ENCODE measurements at regions not wholly inside any gene's neighbourhood (a gene's known extent, or its start where the extent isn't known, plus 50 kb on each side); places are given as distances from the start of the nearest gene placed in this dataset.

DNA sequence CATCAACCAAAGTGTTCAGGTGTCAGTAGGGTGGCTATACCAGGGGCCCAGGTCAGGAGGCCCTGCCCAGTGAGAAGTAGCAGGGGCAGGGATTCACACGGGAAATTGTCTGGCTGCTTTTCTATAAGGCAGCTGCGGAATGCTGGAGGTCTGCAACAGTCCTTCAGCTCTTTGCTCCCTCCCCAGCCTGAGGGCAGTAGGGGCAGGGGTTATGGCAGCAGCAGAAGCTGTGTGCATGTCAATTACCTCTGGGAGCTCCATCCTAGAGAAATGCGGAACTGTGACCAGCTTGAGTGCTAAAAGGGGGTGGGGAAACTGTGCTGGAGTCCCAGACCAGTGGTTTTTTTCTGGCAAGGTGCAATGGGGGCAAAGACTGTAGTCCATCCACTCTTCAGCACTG, 810.4 kb downstream of the PCDH7 start:
- Histone ChIP-seq H3K4me1 (no peaks in the 10 kb centered on the region), H3K36me3 (no peaks in the 10 kb centered on the region), H3K4me3 (no peak overlapping the region), H3K27ac (no peak overlapping the region), H3K9me3 (peaks cover 4 to 31% (median 16%) of the 10 kb centered on the region in 4 donors), H3K27me3 (no peaks in the 10 kb centered on the region)
- WGBS, 5 donors = 76 to 95% (median 83%) methylated on average over 3 of the region's 3 CpGs
- intact Hi-C loops (cut with DNase I; ENCODE audit: low total_unique reads) = no loop called here
- TF ChIP-seq POLR2A (IDR thresholded peaks at IDR 0.05) = no peak
- DNase-seq = no peak

GRCh38 chr4:31538877-31539276, 818.7 kb downstream of the PCDH7 start:
- H3K27me3 ChIP-seq = no peaks in the 10 kb centered on the region
- no peaks in the 10 kb centered on the region for H3K9me3 ChIP-seq
- DNase-seq = no peak
- no peaks in the 10 kb centered on the region for H3K4me1 ChIP-seq
- intact Hi-C loops (cut with DNase I; ENCODE audit: low total_unique reads) = no loop called here
- no peak overlapping the region for H3K27ac ChIP-seq
- no peak overlapping the region for H3K4me3 ChIP-seq
- no peaks in the 10 kb centered on the region for H3K36me3 ChIP-seq
- TF ChIP-seq POLR2A (IDR thresholded peaks at IDR 0.05) = no peak
- TF ChIP-seq POLR2AphosphoS5 (IDR thresholded peaks at IDR 0.05) = no peak
- no peak for TF ChIP-seq EP300 (IDR thresholded peaks at IDR 0.05)
- TF ChIP-seq, protein P1, sequence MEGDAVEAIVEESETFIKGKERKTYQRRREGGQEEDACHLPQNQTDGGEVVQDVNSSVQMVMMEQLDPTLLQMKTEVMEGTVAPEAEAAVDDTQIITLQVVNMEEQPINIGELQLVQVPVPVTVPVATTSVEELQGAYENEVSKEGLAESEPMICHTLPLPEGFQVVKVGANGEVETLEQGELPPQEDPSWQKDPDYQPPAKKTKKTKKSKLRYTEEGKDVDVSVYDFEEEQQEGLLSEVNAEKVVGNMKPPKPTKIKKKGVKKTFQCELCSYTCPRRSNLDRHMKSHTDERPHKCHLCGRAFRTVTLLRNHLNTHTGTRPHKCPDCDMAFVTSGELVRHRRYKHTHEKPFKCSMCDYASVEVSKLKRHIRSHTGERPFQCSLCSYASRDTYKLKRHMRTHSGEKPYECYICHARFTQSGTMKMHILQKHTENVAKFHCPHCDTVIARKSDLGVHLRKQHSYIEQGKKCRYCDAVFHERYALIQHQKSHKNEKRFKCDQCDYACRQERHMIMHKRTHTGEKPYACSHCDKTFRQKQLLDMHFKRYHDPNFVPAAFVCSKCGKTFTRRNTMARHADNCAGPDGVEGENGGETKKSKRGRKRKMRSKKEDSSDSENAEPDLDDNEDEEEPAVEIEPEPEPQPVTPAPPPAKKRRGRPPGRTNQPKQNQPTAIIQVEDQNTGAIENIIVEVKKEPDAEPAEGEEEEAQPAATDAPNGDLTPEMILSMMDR (IDR thresholded peaks at IDR 0.05) = no peak

GRCh38 chr4:31539284-31540069, 819.3 kb downstream of the PCDH7 start:
- intact Hi-C loops (cut with DNase I; ENCODE audit: low total_unique reads) = no loop called here
- no peaks in the 10 kb centered on the region for H3K4me1 ChIP-seq
- H3K27ac ChIP-seq = no peak overlapping the region
- no peaks in the 10 kb centered on the region for H3K36me3 ChIP-seq
- H3K27me3 ChIP-seq = no peaks in the 10 kb centered on the region
- no peak for DNase-seq
- TF ChIP-seq POLR2AphosphoS5 (IDR thresholded peaks at IDR 0.05) (no peak), POLR2A (IDR thresholded peaks at IDR 0.05) (no peak), EP300 (IDR thresholded peaks at IDR 0.05) (no peak)
- TF ChIP-seq, protein P1 (IDR thresholded peaks at IDR 0.05) = no peak
- no peak overlapping the region for H3K4me3 ChIP-seq
- no peaks in the 10 kb centered on the region for H3K9me3 ChIP-seq

DNA sequence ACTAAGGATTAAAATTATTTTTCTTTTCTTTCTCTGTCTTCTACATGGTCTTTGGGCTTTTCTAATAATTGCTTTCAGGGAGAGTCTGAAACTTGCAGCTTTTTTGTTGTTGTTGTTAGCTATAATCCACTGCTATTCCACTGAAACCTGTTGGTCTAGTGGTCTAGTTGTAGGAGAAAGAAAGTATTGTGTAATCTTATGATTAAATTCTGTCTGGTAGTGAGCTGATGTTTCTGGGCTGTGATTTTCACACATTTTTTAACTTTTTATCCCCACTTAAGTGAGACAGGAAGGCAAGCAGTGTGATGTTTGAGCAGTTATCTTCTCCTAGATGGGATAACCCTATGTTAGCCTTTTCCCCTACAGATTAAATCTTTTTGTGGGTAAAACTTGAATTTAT, 825.2 kb downstream of the PCDH7 start:
- Histone ChIP-seq H3K9me3 (no peaks in the 10 kb centered on the region), H3K27me3 (no peaks in the 10 kb centered on the region), H3K4me3 (no peak overlapping the region), H3K4me1 (no peaks in the 10 kb centered on the region), H3K27ac (no peak overlapping the region), H3K36me3 (no peaks in the 10 kb centered on the region)
- TF ChIP-seq EP300 (IDR thresholded peaks at IDR 0.05) = no peak
- TF ChIP-seq POLR2AphosphoS5 (IDR thresholded peaks at IDR 0.05) = no peak
- TF ChIP-seq POLR2A (IDR thresholded peaks at IDR 0.05) = no peak
- TF ChIP-seq, protein P1 (IDR thresholded peaks at IDR 0.05) = no peak
- DNase-seq = no peak
- intact Hi-C loops (cut with DNase I; ENCODE audit: low total_unique reads) = no loop called here

- Histone ChIP-seq H3K9me3 (no peaks in the 10 kb centered on the region), H3K4me3 (no peak overlapping the region), H3K36me3 (no peaks in the 10 kb centered on the region), H3K27me3 (no peaks in the 10 kb centered on the region), H3K27ac (no peak overlapping the region), H3K4me1 (no peaks in the 10 kb centered on the region)
- no peak for DNase-seq
- intact Hi-C loops (cut with DNase I; ENCODE audit: low total_unique reads) = no loop called here
- 63 to 92% (median 77%) methylated on average over 1 of the region's 1 CpG for WGBS, 5 donors
- TF ChIP-seq EP300 (IDR thresholded peaks at IDR 0.05) (no peak), POLR2A (IDR thresholded peaks at IDR 0.05) (no peak), POLR2AphosphoS5 (IDR thresholded peaks at IDR 0.05) (no peak)
- TF ChIP-seq, protein P1 (IDR thresholded peaks at IDR 0.05) = no peak
Measured at GRCh38 chr4:31545755-31546154, 825.6 kb downstream of the PCDH7 start.

Measured in stomach (tissue), 8 donors.